ENCODE measurements at regions not wholly inside any gene's neighbourhood (a gene's known extent, or its start where the extent isn't known, plus 50 kb on each side); places are given as distances from the start of the nearest gene placed in this dataset.

DNA sequence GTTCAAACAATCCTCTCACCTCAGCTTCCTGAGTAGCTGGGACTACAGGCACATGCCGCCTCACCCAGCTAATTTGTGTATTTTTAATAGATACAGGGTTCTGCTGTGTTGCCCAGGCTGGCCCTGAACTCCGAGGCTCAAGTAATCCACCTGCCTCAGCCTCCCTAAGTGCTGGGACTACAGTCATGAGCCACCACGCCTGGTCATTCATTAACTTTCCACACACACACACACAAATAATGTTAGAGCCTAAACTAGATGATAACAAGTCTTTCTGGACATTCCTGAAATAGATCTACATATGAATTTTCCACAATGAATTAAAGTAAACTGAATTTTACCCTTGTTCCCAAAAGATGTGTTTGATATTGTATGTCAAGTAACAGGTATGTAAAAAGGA is 776.0 kb downstream of the GALC start:
- Histone ChIP-seq H3K27me3 (ENCODE audit: insufficient read depth, low read length, poor library complexity) (no peaks in the 10 kb centered on the region), H3K36me3 (ENCODE audit: insufficient read depth, low read length) (no peaks in the 10 kb centered on the region), H3K9ac (ENCODE audit: low read depth, low read length) (no peak overlapping the region), H2AFZ (ENCODE audit: low read depth, low read length) (no peak overlapping the region), H3K4me1 (ENCODE audit: insufficient read depth, low read length) (no peaks in the 10 kb centered on the region), H3K9me3 (ENCODE audit: insufficient read depth, low read length, severe bottlenecking) (no peaks in the 10 kb centered on the region), H3K4me3 (ENCODE audit: low read depth in 1 of 2, low read length in 2 of 2) (no peak overlapping the region), H3K79me2 (ENCODE audit: insufficient read depth, low read length) (no peaks in the 10 kb centered on the region), H3K27ac (ENCODE audit: low read length) (no peak overlapping the region), H3K4me2 (ENCODE audit: insufficient read depth, low read length) (no peak overlapping the region), H4K20me1 (ENCODE audit: insufficient read depth, low read length) (no peaks in the 10 kb centered on the region)
- TF ChIP-seq, protein P1, sequence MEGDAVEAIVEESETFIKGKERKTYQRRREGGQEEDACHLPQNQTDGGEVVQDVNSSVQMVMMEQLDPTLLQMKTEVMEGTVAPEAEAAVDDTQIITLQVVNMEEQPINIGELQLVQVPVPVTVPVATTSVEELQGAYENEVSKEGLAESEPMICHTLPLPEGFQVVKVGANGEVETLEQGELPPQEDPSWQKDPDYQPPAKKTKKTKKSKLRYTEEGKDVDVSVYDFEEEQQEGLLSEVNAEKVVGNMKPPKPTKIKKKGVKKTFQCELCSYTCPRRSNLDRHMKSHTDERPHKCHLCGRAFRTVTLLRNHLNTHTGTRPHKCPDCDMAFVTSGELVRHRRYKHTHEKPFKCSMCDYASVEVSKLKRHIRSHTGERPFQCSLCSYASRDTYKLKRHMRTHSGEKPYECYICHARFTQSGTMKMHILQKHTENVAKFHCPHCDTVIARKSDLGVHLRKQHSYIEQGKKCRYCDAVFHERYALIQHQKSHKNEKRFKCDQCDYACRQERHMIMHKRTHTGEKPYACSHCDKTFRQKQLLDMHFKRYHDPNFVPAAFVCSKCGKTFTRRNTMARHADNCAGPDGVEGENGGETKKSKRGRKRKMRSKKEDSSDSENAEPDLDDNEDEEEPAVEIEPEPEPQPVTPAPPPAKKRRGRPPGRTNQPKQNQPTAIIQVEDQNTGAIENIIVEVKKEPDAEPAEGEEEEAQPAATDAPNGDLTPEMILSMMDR (IDR thresholded peaks at IDR 0.05; ENCODE audit: borderline replicate concordance, extremely low read depth, low read length, poor library complexity, severe bottlenecking), result no peak
- TF ChIP-seq EZH2 (IDR thresholded peaks at IDR 0.05; ENCODE audit: borderline replicate concordance, low read depth, low read length, severe bottlenecking), result no peak
- no peak for DNase-seq
- no peak for ATAC-seq (ENCODE audit: insufficient read depth, low read depth)

DNA sequence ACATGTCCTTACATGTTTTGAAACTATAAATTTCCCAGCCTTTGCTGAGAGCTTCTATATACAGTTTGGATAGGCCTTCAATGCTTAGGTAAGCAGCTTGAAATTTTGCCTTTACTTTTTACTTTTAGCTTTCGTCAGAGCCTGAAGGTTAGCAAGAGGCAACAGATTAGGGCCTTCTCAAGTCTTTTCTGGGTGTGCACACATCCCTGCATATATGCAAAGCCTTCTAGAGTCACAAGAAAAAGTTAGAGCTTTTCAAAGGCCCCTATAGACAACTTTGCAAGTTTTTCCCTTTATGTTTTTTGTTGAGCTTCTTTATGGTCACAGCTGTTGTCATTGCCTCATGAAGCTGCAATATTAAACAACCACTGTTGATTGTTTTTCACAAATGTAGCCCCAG is 778.4 kb downstream of the GALC start:
- Histone ChIP-seq H3K4me1 (ENCODE audit: insufficient read depth, low read length) (no peaks in the 10 kb centered on the region), H3K4me2 (ENCODE audit: insufficient read depth, low read length) (no peak overlapping the region), H3K79me2 (ENCODE audit: insufficient read depth, low read length) (no peaks in the 10 kb centered on the region), H3K4me3 (ENCODE audit: low read depth in 1 of 2, low read length in 2 of 2) (no peak overlapping the region), H3K36me3 (ENCODE audit: insufficient read depth, low read length) (no peaks in the 10 kb centered on the region), H2AFZ (ENCODE audit: low read depth, low read length) (no peak overlapping the region), H3K27me3 (ENCODE audit: insufficient read depth, low read length, poor library complexity) (no peaks in the 10 kb centered on the region), H3K9me3 (ENCODE audit: insufficient read depth, low read length, severe bottlenecking) (no peaks in the 10 kb centered on the region), H3K9ac (ENCODE audit: low read depth, low read length) (no peak overlapping the region), H3K27ac (ENCODE audit: low read length) (no peak overlapping the region), H4K20me1 (ENCODE audit: insufficient read depth, low read length) (no peaks in the 10 kb centered on the region)
- ATAC-seq (ENCODE audit: insufficient read depth, low read depth) (no peak), DNase-seq (no peak)
- TF ChIP-seq, protein P1 (IDR thresholded peaks at IDR 0.05; ENCODE audit: borderline replicate concordance, extremely low read depth, low read length, poor library complexity, severe bottlenecking), result no peak
- TF ChIP-seq EZH2 (IDR thresholded peaks at IDR 0.05; ENCODE audit: borderline replicate concordance, low read depth, low read length, severe bottlenecking), result no peak

DNA sequence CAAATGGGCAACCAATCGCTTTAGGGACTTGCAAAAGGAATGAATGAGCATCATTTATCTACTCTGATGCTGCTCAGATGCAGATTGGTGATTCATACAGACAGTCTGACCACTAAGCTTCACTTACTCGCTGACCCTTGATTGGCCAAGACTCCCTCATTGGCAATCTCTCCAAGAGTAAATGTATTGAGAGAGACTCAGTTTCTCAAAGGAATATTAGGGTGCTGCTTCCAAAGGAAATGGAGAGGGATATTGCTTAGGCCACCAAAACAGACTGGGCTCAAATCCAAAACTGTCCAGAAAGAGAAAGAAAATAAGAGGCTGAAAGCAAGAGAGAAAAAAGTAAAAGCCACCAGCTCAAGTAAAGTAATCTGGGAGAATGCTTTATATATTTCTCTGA is 785.2 kb downstream of the GALC start:
- no peaks in the 10 kb centered on the region for H3K4me1 ChIP-seq (ENCODE audit: insufficient read depth, low read length)
- H3K27me3 ChIP-seq (ENCODE audit: insufficient read depth, low read length, poor library complexity), result no peaks in the 10 kb centered on the region
- no peak overlapping the region for H2AFZ ChIP-seq (ENCODE audit: low read depth, low read length)
- H3K36me3 ChIP-seq (ENCODE audit: insufficient read depth, low read length), result no peaks in the 10 kb centered on the region
- TF ChIP-seq, protein P1 (IDR thresholded peaks at IDR 0.05; ENCODE audit: borderline replicate concordance, extremely low read depth, low read length, poor library complexity, severe bottlenecking), result no peak
- TF ChIP-seq EZH2 (IDR thresholded peaks at IDR 0.05; ENCODE audit: borderline replicate concordance, low read depth, low read length, severe bottlenecking), result no peak
- no peak overlapping the region for H3K4me2 ChIP-seq (ENCODE audit: insufficient read depth, low read length)
- no peak overlapping the region for H3K9ac ChIP-seq (ENCODE audit: low read depth, low read length)
- H4K20me1 ChIP-seq (ENCODE audit: insufficient read depth, low read length), result no peaks in the 10 kb centered on the region
- H3K79me2 ChIP-seq (ENCODE audit: insufficient read depth, low read length), result no peaks in the 10 kb centered on the region
- H3K9me3 ChIP-seq (ENCODE audit: insufficient read depth, low read length, severe bottlenecking), result no peaks in the 10 kb centered on the region
- no peak overlapping the region for H3K4me3 ChIP-seq (ENCODE audit: low read depth in 1 of 2, low read length in 2 of 2)
- no peak for DNase-seq
- no peak overlapping the region for H3K27ac ChIP-seq (ENCODE audit: low read length)
- no peak for ATAC-seq (ENCODE audit: insufficient read depth, low read depth)

DNA sequence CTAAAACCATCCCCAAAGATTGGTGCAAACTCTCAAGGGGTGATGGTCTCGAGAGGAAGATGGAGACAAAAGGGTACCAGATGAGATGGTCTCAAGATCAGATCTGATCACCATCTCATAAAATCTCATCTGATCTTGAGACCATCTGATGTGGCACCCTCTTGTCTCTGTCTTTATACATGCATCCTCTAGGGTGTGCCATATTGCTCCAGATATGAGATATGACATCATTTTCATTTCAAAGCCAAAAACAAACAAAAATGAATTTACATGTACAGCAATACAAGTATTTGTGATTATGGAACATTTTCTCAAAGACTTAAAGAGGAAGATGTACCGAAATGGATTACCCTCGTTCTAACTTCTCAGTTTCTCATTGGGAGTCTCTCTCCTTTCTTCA is 787.2 kb downstream of the GALC start:
- no peaks in the 10 kb centered on the region for H3K36me3 ChIP-seq (ENCODE audit: insufficient read depth, low read length)
- no peak overlapping the region for H2AFZ ChIP-seq (ENCODE audit: low read depth, low read length)
- no peak overlapping the region for H3K4me3 ChIP-seq (ENCODE audit: low read depth in 1 of 2, low read length in 2 of 2)
- DNase-seq (no peak), ATAC-seq (ENCODE audit: insufficient read depth, low read depth) (no peak)
- H3K9me3 ChIP-seq (ENCODE audit: insufficient read depth, low read length, severe bottlenecking), result no peaks in the 10 kb centered on the region
- no peaks in the 10 kb centered on the region for H3K79me2 ChIP-seq (ENCODE audit: insufficient read depth, low read length)
- H3K27me3 ChIP-seq (ENCODE audit: insufficient read depth, low read length, poor library complexity), result no peaks in the 10 kb centered on the region
- no peaks in the 10 kb centered on the region for H3K4me1 ChIP-seq (ENCODE audit: insufficient read depth, low read length)
- H3K4me2 ChIP-seq (ENCODE audit: insufficient read depth, low read length), result no peak overlapping the region
- H4K20me1 ChIP-seq (ENCODE audit: insufficient read depth, low read length), result no peaks in the 10 kb centered on the region
- TF ChIP-seq, protein P1 (IDR thresholded peaks at IDR 0.05; ENCODE audit: borderline replicate concordance, extremely low read depth, low read length, poor library complexity, severe bottlenecking), result no peak
- TF ChIP-seq EZH2 (IDR thresholded peaks at IDR 0.05; ENCODE audit: borderline replicate concordance, low read depth, low read length, severe bottlenecking), result no peak
- no peak overlapping the region for H3K27ac ChIP-seq (ENCODE audit: low read length)
- H3K9ac ChIP-seq (ENCODE audit: low read depth, low read length), result no peak overlapping the region
